OCI-LY1 (cell line): ENCODE measurements at regions not wholly inside any gene's neighbourhood (a gene's known extent, or its start where the extent isn't known, plus 50 kb on each side); places are given as distances from the start of the nearest gene placed in this dataset.

ENCODE experiments used
- H2AFZ ChIP-seq: fragments of 200-600 bp; sonication (generic), shearing (Covaris generic); 2 replicates; pipeline ENCODE4 v1.6.0; 2014; ENCODE audit warnings: antibody characterized with exemption, mild to moderate bottlenecking, low read length
- H3F3A ChIP-seq: fragments of 200-600 bp; sonication (generic), shearing (Covaris generic); 2 replicates; pipeline ENCODE4 v1.6.0; 2014; ENCODE audit warnings: mild to moderate bottlenecking, antibody characterized with exemption, low read length, moderate library complexity; ENCODE audit not compliant: insufficient read depth
- H3K27ac ChIP-seq: fragments of 200-600 bp; sonication (generic); 2 replicates; pipeline ENCODE4 v1.5.1; 2014; ENCODE audit warnings: low read length, mixed run types, mild to moderate bottlenecking, low read depth; ENCODE audit not compliant: poor library complexity, severe bottlenecking
- H3K27me3 ChIP-seq: fragments of 200-600 bp; sonication (generic); 2 replicates; pipeline ENCODE4 v1.6.0; 2014; ENCODE audit warnings: antibody characterized with exemption, mild to moderate bottlenecking, low read length, moderate library complexity; ENCODE audit not compliant: insufficient read depth
- H3K36me3 ChIP-seq: fragments of 200-600 bp; sonication (generic); 2 replicates; pipeline ENCODE4 v1.6.1; 2014; ENCODE audit warnings: mild to moderate bottlenecking, antibody characterized with exemption, low read length, moderate library complexity, mixed read lengths; ENCODE audit not compliant: insufficient read depth
- H3K4me1 ChIP-seq: fragments of 200-600 bp; sonication (generic); 2 replicates; pipeline ENCODE4 v1.5.1; 2014; ENCODE audit warnings: mild to moderate bottlenecking, low read length, moderate library complexity; ENCODE audit not compliant: insufficient read depth, severe bottlenecking
- H3K4me2 ChIP-seq: fragments of 200-600 bp; sonication (generic), shearing (Covaris generic); 2 replicates; pipeline ENCODE4 v1.6.1; 2014; ENCODE audit warnings: low read length
- H3K4me3 ChIP-seq: fragments of 200-600 bp; sonication (generic); 2 replicates; pipeline ENCODE4 v1.5.1; 2014; ENCODE audit warnings: low read length, low read depth, mild to moderate bottlenecking, mixed read lengths; ENCODE audit not compliant: poor library complexity, severe bottlenecking
- H3K79me2 ChIP-seq: fragments of 200-600 bp; shearing (Covaris generic); 2 replicates; pipeline ENCODE4 v1.6.1; 2016; ENCODE audit warnings: mixed run types, low read length, mixed read lengths; ENCODE audit not compliant: insufficient read depth
- H3K9ac ChIP-seq: fragments of 200-600 bp; sonication (generic), shearing (Covaris generic); 2 replicates; pipeline ENCODE4 v1.6.1; 2014; ENCODE audit warnings: mild to moderate bottlenecking, low read length, mixed read lengths
- H3K9me2 ChIP-seq: fragments of 200-600 bp; sonication (generic), shearing (Covaris generic); 2 replicates; pipeline ENCODE4 v1.6.1; 2014; ENCODE audit warnings: low read depth, mild to moderate bottlenecking, low read length, mixed read lengths
- H3K9me3 ChIP-seq: fragments of 200-600 bp; shearing (Covaris generic); 2 replicates; pipeline ENCODE4 v1.6.1; 2014; ENCODE audit warnings: low read length, mixed read lengths
- H4K20me1 ChIP-seq: fragments of 200-600 bp; sonication (generic), shearing (Covaris generic); 2 replicates; pipeline ENCODE4 v1.6.0; 2016; ENCODE audit warnings: mild to moderate bottlenecking, low read length; ENCODE audit not compliant: insufficient read depth
- CTCF ChIP-seq: fragments of 200-600 bp; sonication (generic), shearing (Covaris generic); IDR thresholded peaks from 2 replicates; pipeline ENCODE4 v1.5.1; 2017; ENCODE audit warnings: mild to moderate bottlenecking, antibody characterized with exemption, low read length, moderate library complexity, mixed read lengths
- EZH2 ChIP-seq: fragments of 200-600 bp; sonication (generic), shearing (Covaris generic); IDR thresholded peaks from 2 replicates; pipeline ENCODE4 v1.8.0; 2017; ENCODE audit warnings: borderline replicate concordance, mixed run types, mild to moderate bottlenecking, antibody characterized with exemption, low read length, moderate library complexity, mixed read lengths

GRCh38 chr3:87333393-87333892, 57.1 kb upstream of the POU1F1 start:
- H2AFZ ChIP-seq: no peak overlapping the region
- H4K20me1 ChIP-seq: no peaks in the 10 kb centered on the region
- no peak overlapping the region for H3K4me2 ChIP-seq
- H3K9me2 ChIP-seq: no peaks in the 10 kb centered on the region
- H3F3A ChIP-seq: no peaks in the 10 kb centered on the region
- H3K27ac ChIP-seq: no peak overlapping the region
- H3K36me3 ChIP-seq: no peaks in the 10 kb centered on the region
- H3K4me1 ChIP-seq: no peaks in the 10 kb centered on the region
- no peaks in the 10 kb centered on the region for H3K9me3 ChIP-seq
- H3K9ac ChIP-seq: no peak overlapping the region
- H3K79me2 ChIP-seq: no peaks in the 10 kb centered on the region
- TF ChIP-seq CTCF (no peak), EZH2 (no peak)
- no peak overlapping the region for H3K4me3 ChIP-seq
- no peaks in the 10 kb centered on the region for H3K27me3 ChIP-seq

- no peaks in the 10 kb centered on the region for H3K79me2 ChIP-seq
- H2AFZ ChIP-seq: no peak overlapping the region
- no peaks in the 10 kb centered on the region for H3K27me3 ChIP-seq
- no peaks in the 10 kb centered on the region for H3K9me3 ChIP-seq
- H3K4me1 ChIP-seq: no peaks in the 10 kb centered on the region
- H3F3A ChIP-seq: no peaks in the 10 kb centered on the region
- H3K4me2 ChIP-seq: no peak overlapping the region
- H3K27ac ChIP-seq: no peak overlapping the region
- TF ChIP-seq CTCF (no peak), EZH2 (no peak)
- no peak overlapping the region for H3K4me3 ChIP-seq
- H3K36me3 ChIP-seq: no peaks in the 10 kb centered on the region
- no peaks in the 10 kb centered on the region for H3K9me2 ChIP-seq
- H4K20me1 ChIP-seq: no peaks in the 10 kb centered on the region
- no peak overlapping the region for H3K9ac ChIP-seq
Measured at GRCh38 chr3:87332789-87333188, 56.4 kb upstream of the POU1F1 start.

GRCh38 chr3:87329065-87329464, 52.7 kb upstream of the POU1F1 start:
- Histone ChIP-seq H2AFZ (no peak overlapping the region), H4K20me1 (no peaks in the 10 kb centered on the region), H3K9me3 (no peaks in the 10 kb centered on the region), H3K36me3 (no peaks in the 10 kb centered on the region), H3K27me3 (no peaks in the 10 kb centered on the region), H3K4me1 (no peaks in the 10 kb centered on the region), H3F3A (no peaks in the 10 kb centered on the region), H3K79me2 (no peaks in the 10 kb centered on the region), H3K27ac (no peak overlapping the region), H3K9me2 (no peaks in the 10 kb centered on the region), H3K9ac (no peak overlapping the region), H3K4me2 (no peak overlapping the region), H3K4me3 (no peak overlapping the region)
- TF ChIP-seq EZH2 (no peak), CTCF (no peak)
